WTC11 (cell line): ENCODE measurements at regions not wholly inside any gene's neighbourhood (a gene's known extent, or its start where the extent isn't known, plus 50 kb on each side); places are given as distances from the start of the nearest gene placed in this dataset.

Experiments
- ATAC-seq: fragments of 200-7000 bp; cut with Tn5 transposase; 2 replicates; pipeline ENCODE4 v1.10.0; 2021; ENCODE audit warnings: mild to moderate bottlenecking, moderate library complexity
- CTCF ChIA-PET: fragments of 300-600 bp; sonication (Branson Sonifier 250); formaldehyde crosslinking; loops from one replicate; lab custom pipeline; 2021; ENCODE audit warnings: antibody characterized with exemption; lab: Charles Lee
- POLR2A ChIA-PET: fragments of 350-600 bp; sonication (Branson Sonifier 250); formaldehyde crosslinking; loops from one replicate; lab custom pipeline; 2021; ENCODE audit warnings: antibody characterized with exemption; lab: Charles Lee
- DNase-seq: peaks from one replicate; pipeline ENCODE4 v3.0.0; 2021; ENCODE audit warnings: low spot score
- H3K27ac Mint-ChIP-seq: 2 replicates; pipeline ENCODE4 v1.8.0; 2021; ENCODE audit warnings: mixed read lengths
- H3K27me3 Mint-ChIP-seq: 2 replicates; pipeline ENCODE4 v1.8.0; 2021; ENCODE audit warnings: low read depth, mild to moderate bottlenecking, moderate library complexity, mixed read lengths
- H3K36me3 Mint-ChIP-seq: 2 replicates; pipeline ENCODE4 v1.8.0; 2021; ENCODE audit warnings: mixed read lengths
- H3K4me1 Mint-ChIP-seq: 2 replicates; pipeline ENCODE4 v1.8.0; 2022; ENCODE audit warnings: mixed read lengths
- H3K4me3 Mint-ChIP-seq: 2 replicates; pipeline ENCODE4 v1.8.0; 2021; ENCODE audit warnings: mild to moderate bottlenecking, moderate library complexity, mixed read lengths
- H3K9me3 Mint-ChIP-seq: 2 replicates; pipeline ENCODE4 v1.8.0; 2021; ENCODE audit warnings: mixed read lengths
- ATF1 ChIP-seq: sonication (generic); formaldehyde crosslinking; IDR thresholded peaks from 2 replicates; pipeline ENCODE4 v1.8.1; 2023; ENCODE audit warnings: mild to moderate bottlenecking, moderate library complexity, missing genetic modification reagents
- CBFB ChIP-seq: sonication (generic); formaldehyde crosslinking; IDR thresholded peaks from 2 replicates; pipeline ENCODE4 v1.8.1; 2022; ENCODE audit warnings: mild to moderate bottlenecking, low read depth, missing genetic modification reagents
- GABPB1 ChIP-seq: sonication (generic); formaldehyde crosslinking; IDR thresholded peaks from 2 replicates; pipeline ENCODE4 v1.8.1; 2023; ENCODE audit warnings: mild to moderate bottlenecking, missing genetic modification reagents
- GTF2I ChIP-seq: fragments of 250-450 bp; sonication (Bioruptor Pico); conservative IDR thresholded peaks from 2 replicates; pipeline ENCODE4 v1.4.0; 2021; ENCODE audit warnings: mild to moderate bottlenecking
- JUN ChIP-seq: sonication (generic); formaldehyde crosslinking; IDR thresholded peaks from 2 replicates; pipeline ENCODE4 v1.8.0; 2023; ENCODE audit warnings: mild to moderate bottlenecking, missing genetic modification reagents
- NFATC4 ChIP-seq: fragments of 250-450 bp; sonication (Bioruptor Pico); IDR thresholded peaks from 2 replicates; pipeline ENCODE4 v1.9.0; 2021; ENCODE audit warnings: mild to moderate bottlenecking
- NFYB ChIP-seq: sonication (generic); formaldehyde crosslinking; conservative IDR thresholded peaks from 2 replicates; pipeline ENCODE4 v1.8.0; 2022; ENCODE audit warnings: low read depth, missing genetic modification reagents
- NR2C2 ChIP-seq: sonication (generic); formaldehyde crosslinking; IDR thresholded peaks from 2 replicates; pipeline ENCODE4 v1.8.0; 2022; ENCODE audit warnings: mild to moderate bottlenecking, missing genetic modification reagents
- OVOL2 ChIP-seq: fragments of 250-450 bp; sonication (Bioruptor Pico); IDR thresholded peaks from 2 replicates; pipeline ENCODE4 v1.9.0; 2021; ENCODE audit warnings: mild to moderate bottlenecking, borderline replicate concordance
- RORB ChIP-seq: fragments of 250-450 bp; sonication (Bioruptor Pico); IDR thresholded peaks from 2 replicates; pipeline ENCODE4 v1.9.0; 2021; ENCODE audit warnings: mild to moderate bottlenecking
- SOX15 ChIP-seq: fragments of 250-450 bp; sonication (Bioruptor Pico); IDR thresholded peaks from 2 replicates; pipeline ENCODE4 v1.9.0; 2021; ENCODE audit warnings: mild to moderate bottlenecking
- SP1 ChIP-seq: sonication (generic); formaldehyde crosslinking; conservative IDR thresholded peaks from 2 replicates; pipeline ENCODE4 v1.8.1; 2022; ENCODE audit warnings: missing genetic modification reagents
- ZNF121 ChIP-seq: sonication (generic); formaldehyde crosslinking; IDR thresholded peaks from 2 replicates; pipeline ENCODE4 v1.8.0; 2023; ENCODE audit warnings: missing genetic modification reagents
- ZNF232 ChIP-seq: sonication (generic); formaldehyde crosslinking; IDR thresholded peaks from 2 replicates; pipeline ENCODE4 v1.8.0; 2022; ENCODE audit warnings: mild to moderate bottlenecking, missing genetic modification reagents
- ZNF317 ChIP-seq: sonication (generic); formaldehyde crosslinking; IDR thresholded peaks from 2 replicates; pipeline ENCODE4 v1.8.1; 2023; ENCODE audit warnings: low read depth, mild to moderate bottlenecking, moderate library complexity, missing genetic modification reagents, borderline replicate concordance
- ZNF396 ChIP-seq: fragments of 250-450 bp; sonication (Bioruptor Pico); IDR thresholded peaks from 2 replicates; pipeline ENCODE4 v1.8.0; 2021; ENCODE audit warnings: mild to moderate bottlenecking, moderate library complexity, borderline replicate concordance
- ZNF671 ChIP-seq: fragments of 250-450 bp; sonication (Bioruptor Pico); IDR thresholded peaks from 2 replicates; pipeline ENCODE4 v1.8.0; 2021; ENCODE audit warnings: mild to moderate bottlenecking
- TF ChIP-seq, protein P1 (sequence below): sonication (generic); formaldehyde crosslinking; IDR thresholded peaks from 2 replicates; pipeline ENCODE4 v1.8.1; 2022; ENCODE audit warnings: missing genetic modification reagents, borderline replicate concordance
- TF ChIP-seq, protein P2 (sequence below): sonication (generic); formaldehyde crosslinking; conservative IDR thresholded peaks from 2 replicates; pipeline ENCODE4 v1.8.1; 2022; ENCODE audit warnings: mild to moderate bottlenecking, missing genetic modification reagents
- TF ChIP-seq, protein P3 (sequence below): sonication (generic); formaldehyde crosslinking; IDR thresholded peaks from 2 replicates; pipeline ENCODE4 v1.8.1; 2022; ENCODE audit warnings: mild to moderate bottlenecking, moderate library complexity, missing genetic modification reagents
- TF ChIP-seq, protein P4 (sequence below): sonication (generic); formaldehyde crosslinking; IDR thresholded peaks from 2 replicates; pipeline ENCODE4 v1.8.1; 2022; ENCODE audit warnings: low read depth, mild to moderate bottlenecking, moderate library complexity, missing genetic modification reagents, borderline replicate concordance
- TF ChIP-seq, protein P5 (sequence below): sonication (generic); formaldehyde crosslinking; IDR thresholded peaks from 2 replicates; pipeline ENCODE4 v1.8.0; 2022; ENCODE audit warnings: mild to moderate bottlenecking, missing genetic modification reagents
- TF ChIP-seq, protein P6 (sequence below): fragments of 250-450 bp; sonication (Bioruptor Pico); IDR thresholded peaks from 2 replicates; pipeline ENCODE4 v1.8.0; 2021; ENCODE audit warnings: mild to moderate bottlenecking
- TF ChIP-seq, protein P7 (sequence below): sonication (generic); formaldehyde crosslinking; IDR thresholded peaks from 2 replicates; pipeline ENCODE4 v1.8.1; 2023; ENCODE audit warnings: mild to moderate bottlenecking, missing genetic modification reagents, moderate library complexity
- TF ChIP-seq, protein P8 (sequence below): sonication (generic); formaldehyde crosslinking; IDR thresholded peaks from 2 replicates; pipeline ENCODE4 v1.8.1; 2022; ENCODE audit warnings: mild to moderate bottlenecking, missing genetic modification reagents, moderate library complexity, borderline replicate concordance

DNA sequence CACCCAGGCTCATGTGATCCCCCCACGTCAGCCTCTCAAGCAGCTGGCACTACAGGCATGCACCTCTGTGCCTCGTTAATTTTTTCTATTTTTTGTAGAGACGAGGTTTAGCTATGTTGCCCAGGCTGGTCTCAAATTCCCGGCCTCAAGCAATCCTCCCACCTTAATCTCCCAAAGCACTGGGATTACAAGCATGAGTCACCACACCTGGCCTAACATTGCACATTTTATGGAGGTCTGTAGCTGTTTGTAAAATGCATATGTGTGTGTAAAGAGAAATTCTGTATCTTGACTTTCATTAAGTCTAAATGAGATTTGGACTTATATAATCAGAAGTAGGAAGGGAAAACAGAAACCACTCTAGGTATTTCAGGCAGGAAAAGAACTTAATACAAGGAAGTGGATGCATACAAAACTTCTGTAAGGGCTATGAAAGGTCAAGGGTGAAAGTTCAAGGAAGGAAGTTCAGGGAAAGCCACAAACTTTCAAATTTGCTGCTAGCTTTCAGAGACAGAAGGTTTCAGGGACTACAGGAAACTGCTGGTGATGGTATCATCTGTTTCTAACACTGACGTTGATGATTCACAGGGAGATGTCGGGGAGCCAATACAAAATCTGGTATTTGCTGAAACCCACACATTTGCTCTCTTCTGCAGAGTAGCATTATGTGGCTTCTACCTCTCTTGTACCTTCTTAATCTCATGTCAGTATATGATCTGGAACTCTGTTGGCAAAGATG lies 209.4 kb downstream of the PIK3R1 start:
- H3K27ac Mint-ChIP-seq: no peak overlapping the region

DNA sequence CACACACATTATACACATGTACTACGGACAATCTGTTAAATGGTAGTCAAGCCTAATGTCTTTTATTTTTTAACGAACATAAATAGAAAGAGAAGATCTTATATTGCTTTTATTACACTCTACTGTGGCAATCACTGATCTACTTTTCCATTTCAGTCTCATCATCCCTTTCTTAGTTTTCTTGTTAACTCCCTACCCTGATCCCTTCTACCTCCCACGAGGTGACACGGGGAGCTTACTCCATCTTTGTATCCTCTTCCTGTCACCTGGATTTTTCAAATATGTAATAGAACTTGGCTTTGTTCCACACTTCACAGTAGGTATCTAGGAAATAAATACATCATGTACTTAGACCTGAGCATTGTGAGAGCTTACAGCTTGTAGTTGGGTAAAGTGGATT lies 211.0 kb downstream of the PIK3R1 start:
- ChIA-PET POLR2A (no interaction called here), CTCF (no interaction called here)
- Mint-ChIP-seq H3K4me1 (peaks cover 8% of the 10 kb centered on the region), H3K36me3 (no peaks in the 10 kb centered on the region), H3K27me3 (no peaks in the 10 kb centered on the region), H3K27ac (no peak overlapping the region), H3K9me3 (peaks cover 5% of the 10 kb centered on the region; the same call in 1 of the 2 replicates), H3K4me3 (no peak overlapping the region)
- no peak for TF ChIP-seq CBFB (CRISPR knock-in tag)
- TF ChIP-seq, protein P1, sequence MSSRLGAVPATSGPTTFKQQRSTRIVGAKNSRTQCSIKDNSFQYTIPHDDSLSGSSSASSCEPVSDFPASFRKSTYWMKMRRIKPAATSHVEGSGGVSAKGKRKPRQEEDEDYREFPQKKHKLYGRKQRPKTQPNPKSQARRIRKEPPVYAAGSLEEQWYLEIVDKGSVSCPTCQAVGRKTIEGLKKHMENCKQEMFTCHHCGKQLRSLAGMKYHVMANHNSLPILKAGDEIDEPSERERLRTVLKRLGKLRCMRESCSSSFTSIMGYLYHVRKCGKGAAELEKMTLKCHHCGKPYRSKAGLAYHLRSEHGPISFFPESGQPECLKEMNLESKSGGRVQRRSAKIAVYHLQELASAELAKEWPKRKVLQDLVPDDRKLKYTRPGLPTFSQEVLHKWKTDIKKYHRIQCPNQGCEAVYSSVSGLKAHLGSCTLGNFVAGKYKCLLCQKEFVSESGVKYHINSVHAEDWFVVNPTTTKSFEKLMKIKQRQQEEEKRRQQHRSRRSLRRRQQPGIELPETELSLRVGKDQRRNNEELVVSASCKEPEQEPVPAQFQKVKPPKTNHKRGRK (CRISPR knock-in tag): no peak
- no peak for TF ChIP-seq SP1 (CRISPR knock-in tag)
- TF ChIP-seq ZNF232 (CRISPR knock-in tag): no peak
- TF ChIP-seq RORB (CRISPR knock-in tag): no peak
- no peak for TF ChIP-seq ATF1 (CRISPR knock-in tag)
- TF ChIP-seq GABPB1 (CRISPR knock-in tag): no peak
- no peak for TF ChIP-seq ZNF121 (CRISPR knock-in tag)
- no peak for TF ChIP-seq GTF2I (CRISPR knock-in tag)
- TF ChIP-seq, protein P2, sequence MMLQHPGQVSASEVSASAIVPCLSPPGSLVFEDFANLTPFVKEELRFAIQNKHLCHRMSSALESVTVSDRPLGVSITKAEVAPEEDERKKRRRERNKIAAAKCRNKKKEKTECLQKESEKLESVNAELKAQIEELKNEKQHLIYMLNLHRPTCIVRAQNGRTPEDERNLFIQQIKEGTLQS (CRISPR knock-in tag): no peak
- TF ChIP-seq ZNF396 (CRISPR knock-in tag): no peak
- TF ChIP-seq ZNF671 (CRISPR knock-in tag): no peak
- TF ChIP-seq JUN (CRISPR knock-in tag): no peak
- TF ChIP-seq ZNF317 (CRISPR knock-in tag): no peak
- DNase-seq (no peak), ATAC-seq (no peak)

More for the DNA sequence above, 209.4 kb downstream of the PIK3R1 start:
- Mint-ChIP-seq H3K4me1 (peaks cover 8% of the 10 kb centered on the region), H3K36me3 (no peaks in the 10 kb centered on the region)
- DNase-seq: no peak
- TF ChIP-seq RORB (CRISPR knock-in tag): no peak
- TF ChIP-seq GABPB1 (CRISPR knock-in tag): no peak
- TF ChIP-seq ZNF396 (CRISPR knock-in tag): no peak
- TF ChIP-seq, protein P3, sequence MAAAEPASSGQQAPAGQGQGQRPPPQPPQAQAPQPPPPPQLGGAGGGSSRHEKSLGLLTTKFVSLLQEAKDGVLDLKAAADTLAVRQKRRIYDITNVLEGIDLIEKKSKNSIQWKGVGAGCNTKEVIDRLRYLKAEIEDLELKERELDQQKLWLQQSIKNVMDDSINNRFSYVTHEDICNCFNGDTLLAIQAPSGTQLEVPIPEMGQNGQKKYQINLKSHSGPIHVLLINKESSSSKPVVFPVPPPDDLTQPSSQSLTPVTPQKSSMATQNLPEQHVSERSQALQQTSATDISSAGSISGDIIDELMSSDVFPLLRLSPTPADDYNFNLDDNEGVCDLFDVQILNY: no peak
- TF ChIP-seq, protein P4, sequence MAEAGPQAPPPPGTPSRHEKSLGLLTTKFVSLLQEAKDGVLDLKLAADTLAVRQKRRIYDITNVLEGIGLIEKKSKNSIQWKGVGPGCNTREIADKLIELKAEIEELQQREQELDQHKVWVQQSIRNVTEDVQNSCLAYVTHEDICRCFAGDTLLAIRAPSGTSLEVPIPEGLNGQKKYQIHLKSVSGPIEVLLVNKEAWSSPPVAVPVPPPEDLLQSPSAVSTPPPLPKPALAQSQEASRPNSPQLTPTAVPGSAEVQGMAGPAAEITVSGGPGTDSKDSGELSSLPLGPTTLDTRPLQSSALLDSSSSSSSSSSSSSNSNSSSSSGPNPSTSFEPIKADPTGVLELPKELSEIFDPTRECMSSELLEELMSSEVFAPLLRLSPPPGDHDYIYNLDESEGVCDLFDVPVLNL (CRISPR knock-in tag): no peak
- TF ChIP-seq, protein P5, sequence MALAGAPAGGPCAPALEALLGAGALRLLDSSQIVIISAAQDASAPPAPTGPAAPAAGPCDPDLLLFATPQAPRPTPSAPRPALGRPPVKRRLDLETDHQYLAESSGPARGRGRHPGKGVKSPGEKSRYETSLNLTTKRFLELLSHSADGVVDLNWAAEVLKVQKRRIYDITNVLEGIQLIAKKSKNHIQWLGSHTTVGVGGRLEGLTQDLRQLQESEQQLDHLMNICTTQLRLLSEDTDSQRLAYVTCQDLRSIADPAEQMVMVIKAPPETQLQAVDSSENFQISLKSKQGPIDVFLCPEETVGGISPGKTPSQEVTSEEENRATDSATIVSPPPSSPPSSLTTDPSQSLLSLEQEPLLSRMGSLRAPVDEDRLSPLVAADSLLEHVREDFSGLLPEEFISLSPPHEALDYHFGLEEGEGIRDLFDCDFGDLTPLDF: no peak
- TF ChIP-seq, protein P6, sequence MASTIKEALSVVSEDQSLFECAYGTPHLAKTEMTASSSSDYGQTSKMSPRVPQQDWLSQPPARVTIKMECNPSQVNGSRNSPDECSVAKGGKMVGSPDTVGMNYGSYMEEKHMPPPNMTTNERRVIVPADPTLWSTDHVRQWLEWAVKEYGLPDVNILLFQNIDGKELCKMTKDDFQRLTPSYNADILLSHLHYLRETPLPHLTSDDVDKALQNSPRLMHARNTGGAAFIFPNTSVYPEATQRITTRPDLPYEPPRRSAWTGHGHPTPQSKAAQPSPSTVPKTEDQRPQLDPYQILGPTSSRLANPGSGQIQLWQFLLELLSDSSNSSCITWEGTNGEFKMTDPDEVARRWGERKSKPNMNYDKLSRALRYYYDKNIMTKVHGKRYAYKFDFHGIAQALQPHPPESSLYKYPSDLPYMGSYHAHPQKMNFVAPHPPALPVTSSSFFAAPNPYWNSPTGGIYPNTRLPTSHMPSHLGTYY (CRISPR knock-in tag): no peak
- TF ChIP-seq, protein P7, sequence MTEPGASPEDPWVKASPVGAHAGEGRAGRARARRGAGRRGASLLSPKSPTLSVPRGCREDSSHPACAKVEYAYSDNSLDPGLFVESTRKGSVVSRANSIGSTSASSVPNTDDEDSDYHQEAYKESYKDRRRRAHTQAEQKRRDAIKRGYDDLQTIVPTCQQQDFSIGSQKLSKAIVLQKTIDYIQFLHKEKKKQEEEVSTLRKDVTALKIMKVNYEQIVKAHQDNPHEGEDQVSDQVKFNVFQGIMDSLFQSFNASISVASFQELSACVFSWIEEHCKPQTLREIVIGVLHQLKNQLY: no peak
- TF ChIP-seq, protein P2 (CRISPR knock-in tag): no peak
- TF ChIP-seq NFATC4 (CRISPR knock-in tag): no peak
- no peak for TF ChIP-seq JUN (CRISPR knock-in tag)
- TF ChIP-seq OVOL2 (CRISPR knock-in tag): no peak
- no peak for TF ChIP-seq NR2C2
- TF ChIP-seq, protein P8, sequence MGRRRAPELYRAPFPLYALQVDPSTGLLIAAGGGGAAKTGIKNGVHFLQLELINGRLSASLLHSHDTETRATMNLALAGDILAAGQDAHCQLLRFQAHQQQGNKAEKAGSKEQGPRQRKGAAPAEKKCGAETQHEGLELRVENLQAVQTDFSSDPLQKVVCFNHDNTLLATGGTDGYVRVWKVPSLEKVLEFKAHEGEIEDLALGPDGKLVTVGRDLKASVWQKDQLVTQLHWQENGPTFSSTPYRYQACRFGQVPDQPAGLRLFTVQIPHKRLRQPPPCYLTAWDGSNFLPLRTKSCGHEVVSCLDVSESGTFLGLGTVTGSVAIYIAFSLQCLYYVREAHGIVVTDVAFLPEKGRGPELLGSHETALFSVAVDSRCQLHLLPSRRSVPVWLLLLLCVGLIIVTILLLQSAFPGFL (CRISPR knock-in tag): no peak
- TF ChIP-seq SOX15 (CRISPR knock-in tag): no peak
- TF ChIP-seq NFYB (CRISPR knock-in tag): no peak
- TF ChIP-seq, all 79 proteins: peak for 0
- H3K4me3 Mint-ChIP-seq: no peak overlapping the region
- CTCF ChIA-PET: no interaction called here
- H3K27me3 Mint-ChIP-seq: no peaks in the 10 kb centered on the region
- POLR2A ChIA-PET: no interaction called here
- H3K9me3 Mint-ChIP-seq: peaks cover 5% of the 10 kb centered on the region; the same call in 1 of the 2 replicates
- no peak for ATAC-seq
